NB4 (cell line): ENCODE measurements at regions not wholly inside any gene's neighbourhood (a gene's known extent, or its start where the extent isn't known, plus 50 kb on each side); places are given as distances from the start of the nearest gene placed in this dataset.

Source experiments
- CTCF ChIP-seq: IDR thresholded peaks from one replicate; pipeline ENCODE4 v1.5.1; 2012; ENCODE audit warnings: low read depth, low read length
- MAX ChIP-seq: IDR thresholded peaks from 2 replicates; pipeline ENCODE4 v1.6.1; 2011; ENCODE audit warnings: low read depth, low read length
- POLR2A ChIP-seq: IDR thresholded peaks from 2 replicates; pipeline ENCODE4 v1.6.1; 2011; ENCODE audit warnings: mild to moderate bottlenecking; ENCODE audit not compliant: insufficient read length; ENCODE audit errors: extremely low read depth

GRCh38 chr10:20632696-20633095 is 264.4 kb downstream of the NEBL start:
- TF ChIP-seq MAX: no peak
- no peak for TF ChIP-seq CTCF
- TF ChIP-seq POLR2A: no peak
